ENCODE measurements at regions not wholly inside any gene's neighbourhood (a gene's known extent, or its start where the extent isn't known, plus 50 kb on each side); places are given as distances from the start of the nearest gene placed in this dataset.
"Not testable (repeated sequence)": the region's sequence is repeated elsewhere in the genome, so short reads cannot be mapped to it uniquely, and the experiment has no call there.

DNA sequence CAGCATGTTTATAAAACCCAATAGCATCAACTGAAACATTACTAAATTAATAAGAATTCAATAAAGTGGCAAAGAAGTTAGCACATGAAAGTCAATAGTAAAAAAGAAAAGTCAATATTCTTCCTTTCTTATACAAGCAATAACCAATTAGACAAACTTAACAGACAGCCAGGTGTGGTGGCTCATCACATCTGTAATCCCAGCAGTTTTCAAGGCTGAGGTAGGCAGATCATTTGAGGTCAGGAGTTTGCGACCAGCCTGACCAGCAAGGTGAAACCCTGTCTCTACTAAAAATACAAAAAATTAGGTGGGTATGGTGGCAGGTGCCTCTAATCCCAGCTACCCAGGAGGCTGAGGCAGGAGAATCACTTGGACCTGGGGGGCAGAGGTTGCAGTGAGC lies 275.9 kb downstream of the GOLGA6L6 start:
- H3K27me3 ChIP-seq (replicated peaks in 1 of 4; ENCODE audit: control insufficient read depth in 3 of 4, extremely low read depth in 1 of 4, insufficient read depth in 3 of 4, low read length in 3 of 4); H3K79me2 ChIP-seq (ENCODE audit: control insufficient read depth in 1 of 2, insufficient read depth in 2 of 2, low read length in 2 of 2); H3K23ac ChIP-seq (ENCODE audit: insufficient read length); H4K91ac ChIP-seq (replicated peaks; ENCODE audit: insufficient read length, low read length); H3K79me1 ChIP-seq (ENCODE audit: low read depth, low read length); H2AK5ac ChIP-seq (ENCODE audit: low read depth, low read length); H3K4me3 ChIP-seq (ENCODE audit: extremely low read depth in 1 of 4, insufficient read depth in 2 of 4, low read depth in 3 of 4, low read length in 4 of 4); H3K4ac ChIP-seq (replicated peaks; ENCODE audit: insufficient read length, low read depth, low read length); H3K36me3 ChIP-seq (ENCODE audit: control insufficient read depth in 2 of 4, insufficient read depth in 4 of 4, low read length in 3 of 4); FAIRE-seq; H3K27ac ChIP-seq (ENCODE audit: low read depth, low read length); H2BK12ac ChIP-seq (ENCODE audit: low read depth, low read length); DNase-seq (ENCODE audit: low read depth in 1 of 2, low spot score in 2 of 2); H4K20me1 ChIP-seq (replicated peaks in 1 of 2; ENCODE audit: control insufficient read depth in 1 of 2, insufficient read depth in 2 of 2, low read length in 2 of 2); H4K5ac ChIP-seq (ENCODE audit: insufficient read length, low read depth, low read length); H3K14ac ChIP-seq (ENCODE audit: insufficient read length); H3K4me1 ChIP-seq (replicated peaks in 1 of 4; ENCODE audit: control insufficient read depth in 3 of 4, insufficient read depth in 4 of 4, low read length in 3 of 4); H4K8ac ChIP-seq (ENCODE audit: extremely low read depth, insufficient read depth, low read length); H3K18ac ChIP-seq (ENCODE audit: extremely low read depth, low read length); H3K9ac ChIP-seq (replicated peaks in 1 of 4; ENCODE audit: extremely low read depth in 1 of 4, low read depth in 3 of 4, low read length in 3 of 4); H2BK120ac ChIP-seq (replicated peaks; ENCODE audit: low read depth, low read length); H2BK15ac ChIP-seq (ENCODE audit: low read length); H2BK5ac ChIP-seq (ENCODE audit: low read depth, low read length); CTCF ChIA-PET (ENCODE audit: partially characterized antibody); POLR2A ChIA-PET (ENCODE audit: partially characterized antibody); H3K23me2 ChIP-seq (ENCODE audit: low read depth, low read length); H2BK20ac ChIP-seq (ENCODE audit: low read length); H3K56ac ChIP-seq (replicated peaks; ENCODE audit: insufficient read length, low read depth, low read length); H2AFZ ChIP-seq (ENCODE audit: low read length); H3K4me2 ChIP-seq (ENCODE audit: insufficient read depth in 1 of 2, low read depth in 2 of 2, low read length in 2 of 2): not testable (repeated sequence)
- 100% methylated on average over 1 of the region's 1 CpG; no CpG with 5 or more reads in 1 of the 2 experiments for WGBS, 2 experiments (ENCODE audit: extremely low coverage in 1 of 2, insufficient coverage in 1 of 2, insufficient read length in 1 of 2, insufficient replicate concordance in 2 of 2, low coverage in 1 of 2, low lambda C conversion rate in 2 of 2, missing lambda C conversion rate in 1 of 2)
- H3K9me3 ChIP-seq (ENCODE audit: insufficient read depth in 2 of 2, low read depth in 1 of 2, low read length in 1 of 2) = peaks cover 8 to 36% of the 10 kb centered on the region in 2 experiments; a peak in 2 of 4 replicates
